Right renal cortex interstitium (tissue), 3 donors: ENCODE measurements at regions not wholly inside any gene's neighbourhood (a gene's known extent, or its start where the extent isn't known, plus 50 kb on each side); places are given as distances from the start of the nearest gene placed in this dataset.
"Not testable (repeated sequence)": the region's sequence is repeated elsewhere in the genome, so short reads cannot be mapped to it uniquely, and the experiment has no call there.

ENCODE experiments used
- DNase-seq, 3 donors: peaks; one replicate each; pipeline ENCODE4 v3.0.0-alpha.2; 2013; ENCODE audit warnings: low read depth in 3 of 3, low spot score in 2 of 3

DNA sequence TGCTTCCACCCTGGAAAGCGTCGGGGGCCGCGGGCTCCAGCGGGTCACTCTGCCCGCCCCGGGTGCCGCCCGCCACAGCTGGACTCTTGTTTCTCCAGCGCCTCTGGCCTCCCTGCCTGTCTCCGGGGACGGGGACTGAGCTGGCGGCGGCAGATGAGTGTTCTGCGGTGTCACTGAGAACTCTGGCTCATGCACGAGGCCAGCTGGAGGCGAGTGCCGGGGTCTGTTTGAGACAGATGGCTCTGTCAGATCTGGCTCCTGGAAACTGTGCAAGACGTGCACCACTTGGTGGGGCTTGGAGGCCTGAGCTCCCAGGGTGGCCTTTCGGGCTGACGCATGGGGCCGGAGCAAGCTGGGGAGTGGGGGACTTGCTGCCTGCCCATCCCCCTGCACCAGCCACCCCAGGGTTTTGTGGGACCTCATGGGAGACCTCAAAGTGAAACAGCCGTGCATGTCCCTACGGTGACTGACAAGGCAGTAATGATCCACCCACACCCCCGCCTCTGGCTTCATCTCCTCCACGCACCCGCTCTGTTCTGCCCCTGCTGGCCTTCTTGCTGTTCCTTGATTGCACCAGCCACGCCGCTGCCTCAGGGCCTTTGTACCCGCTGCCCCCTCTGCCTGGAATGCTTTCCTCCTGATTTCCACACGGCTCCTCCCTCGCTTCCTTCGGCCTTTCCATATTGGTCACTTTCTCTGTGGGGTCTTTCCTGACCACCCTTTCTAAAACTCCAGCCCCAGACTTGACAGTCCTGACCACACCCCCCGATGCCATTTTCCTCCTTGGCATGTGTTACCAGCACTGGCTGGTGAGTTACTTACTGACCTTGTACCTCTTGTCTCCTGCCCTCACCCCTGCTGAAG lies 174.9 kb upstream of the CIBAR2 start:
- no peak for DNase-seq

DNA sequence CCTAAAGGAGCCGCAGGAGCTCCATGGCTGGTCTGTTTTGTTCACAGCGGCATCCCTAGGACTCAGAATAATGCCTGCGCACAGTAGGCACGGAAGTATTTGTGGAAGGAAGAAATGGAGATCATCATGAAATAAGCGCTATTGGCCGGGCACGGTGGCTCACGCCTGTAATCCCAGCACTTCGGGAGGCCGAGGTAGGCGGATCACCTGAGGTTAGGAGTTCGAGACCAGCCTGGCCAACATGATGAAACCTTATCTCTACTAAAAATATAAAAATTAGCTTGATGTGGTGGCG lies 175.5 kb upstream of the CIBAR2 start:
- DNase-seq, result not testable (repeated sequence)

DNA sequence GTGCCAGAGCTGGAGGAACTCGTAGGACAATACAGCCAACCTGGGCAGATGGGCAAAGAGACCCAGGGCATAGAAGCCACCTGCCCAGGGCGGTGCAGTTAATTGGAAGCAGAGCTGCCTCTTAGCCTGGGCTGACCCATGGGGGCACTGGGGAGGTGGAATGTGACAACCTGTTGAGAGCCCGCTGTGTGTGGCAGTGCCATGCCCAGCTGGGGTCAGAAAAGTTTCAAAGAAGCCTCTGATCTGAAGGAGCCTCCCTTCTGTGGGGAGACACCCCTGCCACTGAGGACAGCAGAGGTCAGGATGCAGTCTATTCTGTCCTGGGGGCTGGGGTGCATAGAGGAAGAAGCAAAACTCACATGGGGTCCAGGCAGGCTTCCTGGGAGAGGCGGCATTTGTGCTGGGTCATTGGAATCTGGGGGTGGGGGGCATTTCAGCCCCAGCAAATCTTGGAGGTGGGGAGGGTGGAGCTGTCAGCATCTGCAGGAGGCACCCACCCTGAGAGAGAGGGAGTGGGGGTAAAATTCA lies 176.1 kb upstream of the CIBAR2 start:
- DNase-seq, result no peak

DNA sequence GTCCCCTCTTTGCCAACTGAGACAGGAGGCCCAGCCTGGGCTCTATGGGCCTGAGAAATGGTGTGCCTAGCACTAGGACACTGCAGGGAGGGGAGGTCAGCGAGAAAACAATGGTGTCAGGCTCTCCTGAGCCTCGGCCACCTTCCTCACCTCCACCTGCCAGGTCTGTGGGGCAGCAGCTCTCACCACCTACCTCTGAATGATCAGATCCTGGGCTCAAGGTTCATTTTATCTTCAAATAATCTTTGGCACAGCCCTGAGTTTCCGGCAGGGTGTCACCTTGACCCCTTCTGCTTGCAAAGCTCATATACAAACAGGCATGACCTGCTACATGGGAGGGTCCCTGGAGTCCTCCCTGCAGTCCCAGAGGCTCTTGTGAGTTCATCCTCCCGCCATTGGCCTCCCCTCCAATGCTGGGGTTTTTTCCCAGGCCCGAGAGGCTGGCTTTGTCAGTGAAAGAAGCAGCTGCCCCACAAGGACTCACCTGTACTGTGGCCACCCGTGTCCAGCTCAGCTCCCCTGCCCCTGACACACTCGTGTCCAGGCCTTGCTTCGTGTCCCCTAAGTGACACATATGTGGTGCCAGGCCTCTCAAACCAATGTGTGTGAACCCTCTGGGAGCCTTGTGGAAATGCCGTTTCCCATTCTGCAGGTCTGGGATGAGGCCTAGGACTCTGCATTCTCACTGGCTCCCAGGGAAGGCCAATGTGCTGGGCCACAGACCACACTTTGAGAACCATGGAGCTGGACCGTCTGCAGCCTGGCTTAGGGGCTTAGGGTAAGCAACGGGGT lies 176.8 kb upstream of the CIBAR2 start:
- DNase-seq, result no peak

DNA sequence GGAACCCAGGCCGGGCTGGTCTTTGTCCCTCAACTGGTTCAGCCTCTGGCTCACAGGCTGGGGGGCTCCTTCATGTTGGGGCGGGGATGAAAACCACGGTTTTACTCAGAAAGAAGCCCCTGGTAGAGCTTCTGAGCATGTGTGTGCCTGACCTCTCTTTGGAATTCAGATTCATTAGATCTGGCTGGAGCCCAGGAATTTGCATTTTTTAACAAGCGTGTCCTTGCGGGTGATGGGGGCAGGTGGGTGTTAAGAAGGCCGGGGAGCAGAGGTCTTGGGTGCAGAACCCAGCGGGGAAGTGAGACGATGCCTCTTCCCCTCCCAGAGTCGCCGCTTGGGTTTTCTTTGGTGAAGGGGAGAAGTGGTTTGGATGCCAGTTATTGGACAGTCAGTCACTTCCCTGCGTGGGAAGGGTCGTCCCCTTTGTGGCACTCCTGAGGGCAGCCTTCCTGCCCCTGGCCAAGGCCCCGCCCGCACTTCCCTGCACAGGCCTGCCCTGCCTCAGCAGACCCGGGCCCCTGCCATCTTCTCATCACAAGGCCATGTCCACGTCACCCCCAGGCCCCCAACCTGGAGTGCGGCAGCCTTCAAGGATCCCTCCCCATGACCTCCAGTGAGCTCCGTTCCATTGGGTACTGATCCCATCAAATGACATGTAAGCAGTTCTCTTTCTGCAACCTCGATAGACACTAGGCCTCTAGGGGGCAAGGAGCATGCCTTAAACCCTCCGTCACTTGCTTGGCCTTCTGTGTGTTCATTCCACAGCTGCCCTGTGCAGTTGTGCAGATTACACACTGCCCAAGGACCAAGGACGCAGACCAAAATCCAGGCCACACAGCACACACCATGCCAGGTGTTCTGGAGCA lies 177.7 kb upstream of the CIBAR2 start:
- DNase-seq, result no peak

DNA sequence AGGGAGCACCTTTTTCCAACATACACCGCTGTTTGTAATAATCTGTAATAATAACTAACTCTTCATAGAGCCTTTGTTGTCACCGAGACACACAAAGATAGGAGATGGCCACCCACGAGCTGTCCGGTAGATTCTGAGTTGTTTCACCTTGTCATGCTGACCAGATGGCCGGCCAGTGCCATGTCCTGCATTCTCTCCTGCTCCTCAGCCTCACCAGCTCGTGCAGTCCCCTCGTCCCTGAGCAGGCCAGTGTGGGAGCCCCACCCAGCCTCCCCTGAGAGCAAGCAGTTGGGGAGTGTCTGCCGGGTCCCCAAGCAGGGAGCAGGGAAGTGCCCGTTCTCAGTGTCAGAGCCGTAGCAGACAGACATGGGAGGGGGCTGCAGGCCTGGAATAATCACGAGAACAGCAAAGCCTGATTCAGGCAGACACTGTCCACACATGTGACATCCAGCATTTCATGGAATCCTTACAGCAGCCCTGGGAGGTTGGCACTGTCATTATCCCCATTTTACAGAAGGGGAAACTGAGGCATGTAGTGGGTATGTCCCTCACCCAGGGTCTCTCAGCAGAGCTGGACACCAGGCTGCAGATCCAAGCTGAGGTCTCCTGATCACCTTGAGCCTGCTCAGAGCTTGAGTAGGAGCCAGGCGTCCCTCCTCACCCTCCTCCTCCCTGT lies 178.5 kb upstream of the CIBAR2 start:
- no peak for DNase-seq

DNA sequence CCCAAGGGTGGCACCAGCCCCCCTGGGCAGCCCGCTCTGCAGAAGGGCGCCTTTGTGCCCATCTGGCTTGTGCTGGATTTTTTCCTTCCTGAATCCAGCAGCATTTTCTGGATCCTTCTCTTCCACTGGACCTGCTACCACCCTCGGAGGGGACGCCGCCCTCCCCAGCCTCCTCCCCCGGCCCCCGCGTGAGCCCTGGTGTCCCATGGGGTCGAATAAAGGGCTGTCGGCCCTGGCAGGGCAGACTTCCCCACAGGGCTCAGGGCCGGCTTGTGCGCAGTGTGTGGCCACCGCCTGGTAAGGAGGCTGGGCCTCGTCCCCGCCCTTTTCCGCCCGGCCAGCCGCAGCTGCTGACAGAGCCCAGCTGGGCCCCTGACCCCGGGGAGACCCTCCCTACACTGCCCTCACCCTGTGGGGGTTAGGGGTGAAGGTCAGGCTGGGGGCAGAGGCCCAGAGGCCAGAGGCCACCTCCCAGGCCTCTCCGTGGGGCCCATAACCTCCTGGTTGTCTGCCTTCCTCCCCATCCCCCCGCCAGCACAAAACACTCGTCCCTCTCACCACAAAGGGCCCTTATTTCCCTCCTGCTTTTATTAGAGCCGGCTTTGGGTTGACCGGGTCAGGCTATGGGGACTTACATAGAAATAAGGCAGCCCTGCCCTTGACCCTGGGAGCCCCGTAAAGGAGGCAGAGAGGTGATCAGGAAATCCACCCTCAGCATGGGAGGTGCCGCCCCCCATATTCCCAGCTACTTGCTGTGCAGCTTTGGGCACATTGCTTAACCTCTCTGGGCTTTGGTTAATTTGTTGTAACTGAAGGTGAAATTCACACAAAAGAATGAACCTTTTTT lies 179.3 kb upstream of the CIBAR2 start:
- DNase-seq, result no peak

DNA sequence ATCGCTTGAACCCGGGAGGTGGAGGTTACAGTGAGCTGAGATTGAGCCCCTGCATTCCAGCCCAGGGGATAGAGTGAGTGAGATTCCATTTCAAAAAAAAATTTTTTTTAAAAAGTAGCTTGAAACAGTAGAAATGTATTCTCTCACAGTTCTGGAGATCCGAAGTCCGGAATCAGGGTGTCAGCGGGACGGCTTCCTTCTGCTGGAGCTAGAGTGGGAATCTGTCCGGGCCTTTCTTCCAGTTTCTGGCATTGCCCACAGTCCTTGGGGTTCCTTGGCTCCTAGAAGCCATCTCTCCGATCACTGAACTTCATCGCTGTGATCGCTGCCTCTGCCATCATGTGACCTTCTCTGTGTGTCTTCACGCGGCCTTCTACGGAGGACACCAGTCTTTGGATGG lies 181.2 kb upstream of the CIBAR2 start:
- no peak for DNase-seq

DNA sequence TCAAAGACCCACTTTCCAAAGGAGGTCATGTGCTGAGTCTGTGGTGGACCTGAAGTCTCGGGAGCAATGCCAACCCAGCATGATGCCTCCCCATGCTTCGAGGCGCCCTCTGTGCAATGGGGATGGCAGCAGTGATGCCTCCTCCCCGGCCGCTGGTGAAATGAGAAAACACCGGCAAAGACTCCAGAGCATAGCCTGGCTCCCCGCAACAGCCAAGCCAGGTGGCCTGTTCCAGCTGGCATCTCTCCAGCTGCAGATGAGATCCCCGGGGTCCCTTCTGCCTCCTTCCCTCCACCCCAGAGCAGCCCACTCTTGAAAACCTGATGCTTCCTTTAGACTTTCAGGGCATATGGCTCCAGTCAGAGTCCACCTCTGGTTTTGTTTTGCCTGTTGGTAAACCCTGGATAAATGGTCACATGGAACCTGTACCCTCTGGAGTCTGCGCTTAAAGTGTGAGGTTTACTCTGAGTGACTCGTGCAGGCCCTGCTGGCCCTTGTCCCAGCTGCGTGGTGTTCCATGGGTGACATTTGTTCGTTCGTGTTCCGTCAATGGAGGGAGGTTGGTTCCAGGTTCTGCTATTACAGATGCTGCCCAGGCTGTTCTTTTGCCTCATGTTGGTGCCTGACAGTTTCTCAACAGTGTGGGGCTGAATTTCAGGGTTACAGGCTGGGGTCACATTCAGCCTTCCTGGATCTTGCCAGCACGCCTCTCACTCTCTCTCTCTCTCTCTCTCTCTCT lies 181.8 kb upstream of the CIBAR2 start:
- DNase-seq, result no peak

DNA sequence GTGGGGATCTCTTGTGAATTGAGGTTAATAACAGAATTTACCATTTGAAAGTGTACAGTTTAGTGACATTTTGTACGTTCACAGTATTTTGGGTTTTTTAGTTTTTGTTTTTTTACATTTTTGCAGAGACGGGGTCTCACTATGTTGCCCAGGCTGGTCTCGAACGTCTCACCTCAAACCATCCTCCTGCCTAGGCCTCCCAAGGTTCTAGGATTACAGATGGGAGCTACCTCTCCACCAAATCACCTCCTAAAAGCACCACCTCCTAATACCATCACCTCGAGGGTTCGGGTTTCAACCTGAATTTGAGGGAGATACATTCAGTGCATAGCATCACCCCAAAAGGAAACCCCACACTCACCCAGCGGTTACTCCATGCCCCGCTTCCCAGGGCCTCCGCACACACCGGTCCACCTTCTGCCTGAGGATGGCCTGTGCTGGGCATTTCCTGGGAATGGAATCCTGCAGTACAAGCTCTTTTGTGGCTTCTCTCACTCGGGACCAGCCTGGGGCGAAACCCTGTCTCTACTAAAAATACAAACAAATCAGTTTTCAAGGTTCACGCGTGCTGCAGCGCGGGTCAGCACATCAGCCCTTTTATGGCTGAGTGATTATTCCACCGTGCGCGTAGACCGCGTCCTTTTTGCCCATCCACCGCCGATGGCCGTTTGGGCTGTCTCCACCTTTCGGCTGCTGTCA lies 182.7 kb upstream of the CIBAR2 start:
- DNase-seq, result no peak

DNA sequence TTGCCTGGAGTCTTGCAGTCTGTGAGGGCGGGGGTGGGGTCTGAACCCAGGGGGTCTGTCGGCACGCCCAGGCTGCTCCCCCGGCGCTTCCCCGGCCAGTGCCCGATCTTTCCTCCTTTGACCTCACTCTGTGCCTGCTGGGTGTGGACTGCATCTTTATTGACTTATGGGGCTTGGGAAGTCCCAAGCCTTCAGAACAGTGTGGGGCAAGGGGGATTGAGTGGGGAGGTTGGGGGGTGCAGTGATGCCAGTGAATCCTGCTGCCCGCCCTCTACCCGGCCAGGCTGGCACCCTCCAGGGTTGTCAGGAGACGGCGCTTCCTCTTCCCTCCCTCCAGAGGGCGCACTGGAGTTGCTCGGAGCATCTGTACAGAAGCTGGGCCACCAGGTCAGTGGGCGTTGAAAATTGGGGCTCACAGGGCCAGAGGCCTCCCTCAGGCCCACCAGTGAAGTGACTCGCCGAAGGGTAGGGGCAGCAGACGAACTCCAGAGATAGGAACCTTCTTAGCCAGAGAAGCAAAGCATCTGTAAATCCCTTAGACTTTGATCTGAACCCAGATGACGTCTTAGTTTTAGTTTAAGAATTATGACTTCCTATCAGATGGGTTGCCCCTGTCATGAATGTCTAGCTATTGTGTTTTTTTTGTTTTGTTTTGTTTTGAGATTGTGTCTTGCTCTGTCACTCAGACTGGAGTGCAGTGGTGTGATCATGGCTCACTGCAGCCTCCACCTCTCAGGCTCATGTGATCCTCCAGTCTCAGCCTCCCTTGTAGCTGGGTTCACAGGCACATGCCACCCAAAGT lies 184.8 kb upstream of the CIBAR2 start:
- DNase-seq, result no peak

DNA sequence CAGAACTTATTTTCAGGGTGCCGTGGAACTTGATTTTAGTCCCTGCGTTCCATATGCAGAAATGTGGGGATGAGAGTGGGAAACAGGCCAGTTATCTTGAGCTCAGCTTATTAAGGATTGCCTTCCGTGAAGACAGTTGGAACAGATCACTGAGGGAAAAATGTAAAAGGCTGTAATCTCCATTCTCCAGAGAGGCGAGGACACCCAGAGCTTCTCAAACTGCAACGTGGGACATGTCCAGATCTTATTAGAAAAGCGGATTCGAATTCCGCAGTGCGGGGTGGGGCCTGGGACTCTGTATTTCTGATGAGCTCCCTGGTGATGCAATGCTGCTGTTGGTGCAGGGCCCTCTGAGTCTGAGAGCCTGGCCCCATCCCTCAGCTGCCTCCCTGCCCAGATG lies 185.6 kb upstream of the CIBAR2 start:
- no peak for DNase-seq

DNA sequence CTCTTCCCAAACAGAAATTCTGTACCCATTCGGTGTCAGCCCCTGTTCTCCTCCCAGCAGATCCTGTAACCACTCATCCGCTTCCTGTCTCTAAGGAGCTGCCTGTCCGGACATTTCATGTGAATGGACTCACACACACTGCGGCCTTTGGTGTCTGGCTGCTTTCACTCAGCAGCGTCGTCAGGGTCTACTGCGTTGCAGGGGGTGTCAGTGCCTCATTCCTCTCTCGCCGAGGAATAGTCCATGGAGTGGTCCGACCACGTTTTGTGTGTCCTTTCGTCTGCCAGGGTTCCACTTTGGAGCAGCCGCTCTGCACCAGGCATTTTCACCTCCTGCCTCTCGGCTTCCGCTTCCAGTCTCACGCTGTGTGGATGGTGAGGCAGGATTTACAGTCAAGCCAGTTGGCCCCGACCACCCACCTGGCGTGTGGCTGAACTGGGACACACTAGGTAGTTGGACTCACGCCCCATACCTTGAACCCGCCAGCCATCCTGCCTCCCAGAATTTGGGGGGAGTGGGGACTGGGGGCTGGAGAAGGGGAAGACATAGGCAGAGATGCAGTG lies 188.2 kb upstream of the CIBAR2 start:
- DNase-seq, result no peak

DNA sequence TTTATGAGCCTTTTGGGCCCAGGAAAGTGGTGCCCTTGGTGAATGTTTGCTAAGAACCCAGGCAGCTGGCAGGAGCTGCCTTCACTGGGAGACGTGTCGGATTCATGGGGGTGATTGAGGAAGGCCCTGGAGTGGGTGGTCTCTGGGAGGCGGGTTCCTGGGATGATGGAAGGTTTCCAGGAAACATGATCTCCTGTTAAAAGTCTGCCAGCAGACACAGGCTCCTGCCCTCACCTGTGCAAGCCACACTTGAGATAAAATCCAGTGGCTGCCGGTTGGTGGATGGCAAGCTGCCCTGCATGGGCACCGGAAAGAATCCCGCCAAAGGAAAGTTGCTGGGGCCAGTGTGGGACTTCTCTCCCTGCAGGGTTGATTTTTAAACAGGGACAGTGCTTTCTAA lies 189.0 kb upstream of the CIBAR2 start:
- no peak for DNase-seq

DNA sequence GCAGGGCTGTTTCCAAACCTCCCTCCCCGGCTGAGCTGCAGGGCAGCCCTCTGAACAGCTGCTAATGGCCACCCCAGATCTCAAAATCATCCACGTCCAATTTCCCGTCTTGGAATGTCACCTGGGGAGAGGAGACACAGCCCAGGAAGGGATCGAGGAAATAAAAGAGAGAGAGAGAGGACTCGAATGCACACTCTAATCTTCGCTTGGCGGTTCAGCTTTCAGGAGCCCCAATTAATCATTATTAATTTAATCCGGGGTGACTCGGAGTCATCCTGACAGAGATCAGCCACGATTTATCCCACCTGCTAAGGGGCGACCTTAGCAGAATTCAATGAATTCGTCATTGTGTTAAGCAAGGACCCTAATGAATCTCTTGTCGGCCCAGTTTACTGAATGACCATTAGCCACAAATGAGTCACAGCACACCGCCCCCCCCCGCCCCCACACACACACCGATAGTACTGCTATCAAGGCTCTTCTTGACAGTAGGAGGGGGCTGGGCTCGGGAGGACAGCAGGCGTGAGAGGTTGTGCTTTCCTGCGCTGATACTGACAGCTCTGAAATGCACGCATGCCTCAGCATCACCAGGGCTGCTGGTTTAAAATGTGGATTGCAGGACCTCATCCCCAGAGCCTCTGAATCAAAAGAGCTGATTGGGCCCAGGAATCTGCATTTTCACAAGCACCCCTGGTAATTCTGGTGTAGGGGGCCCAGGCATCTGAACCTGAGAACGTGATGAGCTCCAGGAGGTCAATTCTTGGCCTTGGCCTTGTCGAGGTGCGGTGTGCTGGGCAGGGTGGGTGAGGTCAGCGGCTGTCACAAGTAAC lies 190.0 kb upstream of the CIBAR2 start:
- no peak for DNase-seq

DNA sequence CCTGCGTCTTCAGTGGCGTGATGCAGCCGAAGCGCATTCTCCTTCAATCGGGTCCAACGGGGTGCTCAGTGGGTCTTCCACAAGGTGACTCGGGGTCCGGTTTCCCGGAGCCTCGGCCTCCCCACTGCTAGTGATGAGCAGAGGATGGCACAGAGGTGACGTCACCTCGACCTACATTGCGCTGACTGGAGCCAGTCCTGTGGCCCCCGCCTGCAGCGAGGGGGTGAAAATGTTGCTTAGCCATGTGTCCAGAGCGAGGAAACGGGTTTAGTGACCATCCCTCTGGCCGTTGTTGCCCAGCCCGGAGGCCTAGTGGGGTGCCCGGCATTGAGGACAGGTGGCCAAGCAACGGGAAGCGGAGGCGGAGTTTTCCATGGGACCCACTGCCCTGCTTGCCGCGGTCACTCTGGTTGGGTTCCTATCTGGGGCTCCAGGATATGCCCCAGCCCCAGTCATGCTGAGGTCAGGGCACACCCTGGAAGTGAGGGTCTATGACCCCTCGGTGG lies 190.6 kb upstream of the CIBAR2 start:
- DNase-seq, result no peak
